Cardiac fibroblast (primary cell): ENCODE measurements at regions not wholly inside any gene's neighbourhood (a gene's known extent, or its start where the extent isn't known, plus 50 kb on each side); places are given as distances from the start of the nearest gene placed in this dataset.
A peak's percentile ranks its signal among the peaks of the same experiment; 100 is the strongest.

ENCODE experiments used
- DNase-seq, 2 donors: peaks; one replicate each; pipeline versions ENCODE4 v3.0.0 to v3.0.0-alpha.2; 2010; ENCODE audit warnings: low read depth in 2 of 2
- H3K4me3 ChIP-seq, 2 donors: replicated peaks in 1 of 2; 1 replicate in 1 of 2; 2 replicates in 1 of 2; pipeline ENCODE4 v1.5.1; 2011; ENCODE audit warnings: low read depth in 2 of 2, low read length in 2 of 2, mild to moderate bottlenecking in 2 of 2, moderate library complexity in 1 of 2
- TF ChIP-seq, protein P1 (sequence below): IDR thresholded peaks from one replicate; pipeline ENCODE4 v1.5.1; 2011; ENCODE audit warnings: low read depth, mild to moderate bottlenecking, low read length, inconsistent platforms

DNA sequence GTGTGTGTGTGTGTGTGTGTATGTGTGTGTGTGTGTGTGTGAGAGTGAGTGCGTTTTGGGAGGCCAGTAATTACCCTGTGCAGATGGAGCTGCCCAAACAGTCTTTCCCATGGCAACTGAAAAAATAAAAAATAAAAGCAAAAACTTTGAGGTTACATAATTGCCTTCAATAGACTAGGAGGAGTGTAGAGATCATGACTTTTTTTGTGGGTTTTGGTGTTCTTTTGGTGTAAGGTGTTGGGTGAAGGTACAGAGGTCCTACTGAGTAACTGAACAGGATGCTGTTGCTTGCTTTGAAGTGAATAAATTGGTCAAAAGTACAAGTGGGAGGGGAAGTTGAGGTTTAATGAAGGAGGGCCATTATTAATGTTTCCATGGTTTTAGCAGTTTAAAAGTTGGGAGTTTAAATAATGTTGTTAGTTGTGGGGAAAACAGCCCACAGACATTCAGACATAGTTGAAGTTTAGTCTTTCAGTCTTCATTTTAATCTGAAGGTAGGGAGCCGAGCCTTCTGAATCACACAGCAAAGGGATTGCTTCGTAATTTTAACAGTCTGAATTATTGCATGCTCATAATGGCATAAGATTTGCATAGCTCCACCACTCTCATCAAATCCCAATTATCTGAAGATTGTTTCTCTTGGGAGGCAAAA, 251.4 kb downstream of the PRL start:
- TF ChIP-seq, protein P1, sequence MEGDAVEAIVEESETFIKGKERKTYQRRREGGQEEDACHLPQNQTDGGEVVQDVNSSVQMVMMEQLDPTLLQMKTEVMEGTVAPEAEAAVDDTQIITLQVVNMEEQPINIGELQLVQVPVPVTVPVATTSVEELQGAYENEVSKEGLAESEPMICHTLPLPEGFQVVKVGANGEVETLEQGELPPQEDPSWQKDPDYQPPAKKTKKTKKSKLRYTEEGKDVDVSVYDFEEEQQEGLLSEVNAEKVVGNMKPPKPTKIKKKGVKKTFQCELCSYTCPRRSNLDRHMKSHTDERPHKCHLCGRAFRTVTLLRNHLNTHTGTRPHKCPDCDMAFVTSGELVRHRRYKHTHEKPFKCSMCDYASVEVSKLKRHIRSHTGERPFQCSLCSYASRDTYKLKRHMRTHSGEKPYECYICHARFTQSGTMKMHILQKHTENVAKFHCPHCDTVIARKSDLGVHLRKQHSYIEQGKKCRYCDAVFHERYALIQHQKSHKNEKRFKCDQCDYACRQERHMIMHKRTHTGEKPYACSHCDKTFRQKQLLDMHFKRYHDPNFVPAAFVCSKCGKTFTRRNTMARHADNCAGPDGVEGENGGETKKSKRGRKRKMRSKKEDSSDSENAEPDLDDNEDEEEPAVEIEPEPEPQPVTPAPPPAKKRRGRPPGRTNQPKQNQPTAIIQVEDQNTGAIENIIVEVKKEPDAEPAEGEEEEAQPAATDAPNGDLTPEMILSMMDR, result no peak
- DNase-seq, result no peak
- no peak overlapping the region for H3K4me3 ChIP-seq

DNA sequence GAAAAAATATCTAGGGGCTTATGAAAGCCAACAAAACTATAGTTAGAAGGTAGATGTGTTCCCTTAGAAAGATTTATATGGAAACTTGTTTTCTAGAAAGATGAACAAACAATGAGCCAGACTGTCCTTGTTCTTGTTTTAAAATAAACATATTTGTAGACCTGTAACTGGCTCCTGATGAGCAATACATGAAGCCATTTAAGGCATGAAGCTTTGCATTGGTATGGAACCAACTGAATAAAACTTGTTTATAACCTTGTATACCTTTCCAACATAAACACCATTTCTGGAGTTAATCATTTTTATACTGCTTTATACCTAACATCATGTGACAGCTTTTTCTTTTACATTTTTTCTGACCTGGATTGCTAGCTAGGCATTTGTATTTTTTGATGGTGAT, 247.8 kb downstream of the PRL start:
- peak in 1 of 2 donors; percentile 50 for DNase-seq
- H3K4me3 ChIP-seq, result no peak overlapping the region
- TF ChIP-seq, protein P1, result no peak

DNA sequence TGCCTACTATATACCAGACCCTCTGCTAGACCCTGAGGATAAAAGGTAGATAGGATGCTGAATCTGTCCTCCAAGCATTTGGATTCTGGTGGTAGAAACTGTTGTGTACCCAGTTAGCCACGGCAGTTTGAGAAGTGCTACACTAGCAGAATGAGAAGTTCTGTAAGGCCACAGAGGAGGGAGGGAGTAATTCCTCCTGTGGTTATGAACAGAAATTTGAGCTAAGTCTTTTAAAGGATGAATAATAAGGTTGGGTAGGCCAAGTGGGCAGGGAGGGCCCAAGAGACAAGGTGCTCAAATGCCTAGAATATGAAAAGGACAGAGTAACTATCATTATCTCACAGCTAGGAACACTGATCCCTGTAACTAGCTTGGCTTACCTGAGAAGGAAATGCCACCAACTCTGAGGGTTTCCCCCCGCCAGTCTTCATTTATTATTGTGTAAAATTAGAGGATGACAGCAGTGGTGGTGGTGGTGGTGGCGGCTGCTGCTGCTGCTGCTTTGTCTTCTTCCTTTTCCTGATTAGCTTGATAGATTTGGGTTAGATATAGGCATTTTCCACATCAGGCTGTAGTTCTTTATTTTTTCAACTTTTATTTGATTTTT, 243.3 kb downstream of the PRL start:
- no peak overlapping the region for H3K4me3 ChIP-seq
- no peak for DNase-seq
- TF ChIP-seq, protein P1, result no peak

DNA sequence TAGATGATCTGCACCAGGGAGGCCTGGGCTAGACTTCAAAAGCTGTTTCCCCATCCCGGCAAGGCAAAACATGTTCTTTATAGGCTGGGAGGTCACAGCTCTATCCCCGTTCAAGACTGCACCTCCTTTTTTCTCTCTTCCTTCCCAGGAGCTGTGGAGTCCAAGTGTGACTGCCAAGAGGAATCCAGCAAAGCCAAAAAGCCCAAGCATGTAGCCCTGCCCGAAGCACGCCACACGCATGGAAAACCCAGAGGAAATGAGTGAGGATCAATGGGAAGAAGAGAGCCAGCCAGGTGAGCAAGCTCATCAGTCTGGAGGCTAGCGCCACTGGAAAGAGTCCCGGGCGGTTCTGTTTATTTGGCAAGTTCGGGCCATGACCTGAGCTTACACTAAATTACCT, 240.4 kb downstream of the PRL start:
- no peak for DNase-seq
- TF ChIP-seq, protein P1, result no peak
- H3K4me3 ChIP-seq, result no peak overlapping the region

DNA sequence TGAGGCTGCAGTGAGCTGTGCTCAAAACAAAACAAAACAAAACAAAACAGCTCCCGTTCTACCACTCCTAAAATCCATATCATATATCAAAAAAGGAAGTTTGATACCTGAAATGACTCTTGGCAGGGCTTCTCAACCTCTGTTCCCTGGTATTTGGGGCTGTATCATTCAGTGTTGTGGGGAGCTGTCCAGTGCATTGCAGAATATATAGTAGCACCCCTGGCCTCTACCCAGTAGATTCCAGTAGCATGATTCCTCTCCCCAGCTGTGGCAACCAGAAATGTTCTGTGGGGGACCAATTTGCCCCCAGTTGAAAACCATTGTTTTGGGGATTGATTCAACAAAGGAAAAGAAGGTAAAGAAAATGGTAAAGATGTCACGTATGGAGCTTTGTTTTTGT, 238.9 kb downstream of the PRL start:
- H3K4me3 ChIP-seq, result no peak overlapping the region
- peak in 1 of 2 donors; percentile 39 for DNase-seq
- TF ChIP-seq, protein P1, result no peak

DNA sequence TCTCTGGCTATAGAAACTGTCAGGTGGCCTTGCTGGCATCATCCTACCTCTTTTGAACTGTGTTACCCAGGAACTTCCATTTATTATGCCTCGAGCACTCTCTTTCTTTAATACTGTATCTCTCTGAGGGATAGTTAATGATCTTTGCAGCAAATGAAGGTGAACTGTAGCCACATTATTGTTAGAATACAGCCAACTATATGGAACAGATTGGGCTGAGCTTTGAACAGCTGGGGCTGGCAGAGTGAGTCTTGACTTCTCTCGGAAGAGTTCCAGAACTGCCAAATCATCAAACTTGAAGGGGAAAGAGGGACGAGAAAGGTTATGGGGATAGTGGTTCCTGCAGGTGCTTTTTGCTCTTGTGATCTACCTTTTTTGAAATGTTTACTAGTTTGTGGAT, 237.7 kb downstream of the PRL start:
- TF ChIP-seq, protein P1, result no peak
- no peak for DNase-seq

More for the DNA sequence above, 237.7 kb downstream of the PRL start:
- H3K4me3 ChIP-seq, result no peak overlapping the region
